Gastrocnemius medialis (tissue), 4 donors: ENCODE measurements at regions not wholly inside any gene's neighbourhood (a gene's known extent, or its start where the extent isn't known, plus 50 kb on each side); places are given as distances from the start of the nearest gene placed in this dataset.
"Not testable (repeated sequence)": the region's sequence is repeated elsewhere in the genome, so short reads cannot be mapped to it uniquely, and the experiment has no call there.

ENCODE experiments used
- ATAC-seq, 2 donors: fragments of 150-250 bp; one replicate each; pipeline ENCODE4 v1.9.1; 2016
- DNase-seq, 2 donors: peaks; one replicate each; pipeline ENCODE4 v3.0.0-alpha.2; 2019
- H3K27ac ChIP-seq, 4 donors: fragments of 200-600 bp; sonication (generic); 1 replicate in 1 of 4; 2 replicates in 3 of 4; pipeline ENCODE4 v1.5.1; 2016 to 2018; ENCODE audit warnings: mild to moderate bottlenecking in 2 of 4, moderate library complexity in 1 of 4
- H3K27me3 ChIP-seq, 3 donors: fragments of 200-600 bp; sonication (generic) in 2 of 3; 1 replicate in 1 of 3; 2 replicates in 2 of 3; pipeline versions ENCODE4 v1.5.1 to v1.6.0; 2016 to 2019; ENCODE audit warnings: mild to moderate bottlenecking in 1 of 3, moderate library complexity in 1 of 3
- H3K36me3 ChIP-seq, 2 donors: fragments of 200-600 bp; sonication (generic) in 1 of 2; one replicate each; pipeline ENCODE4 v1.5.1; 2017 to 2018
- H3K4me1 ChIP-seq, 2 donors: fragments of 200-600 bp; sonication (generic) in 1 of 2; one replicate each; pipeline ENCODE4 v1.5.1; 2016 to 2017; ENCODE audit warnings: mild to moderate bottlenecking in 2 of 2
- H3K4me3 ChIP-seq, 4 donors: fragments of 200-600 bp; sonication (generic) in 3 of 4; 1 replicate in 1 of 4; 2 replicates in 3 of 4; pipeline ENCODE4 v1.5.1; 2016 to 2019; ENCODE audit warnings: mild to moderate bottlenecking in 2 of 4
- H3K9me3 ChIP-seq, 3 donors: fragments of 200-600 bp; sonication (generic) in 2 of 3; 1 replicate in 1 of 3; 2 replicates in 2 of 3; pipeline ENCODE4 v1.5.1; 2016 to 2019
- CTCF ChIP-seq, 5 experiments: fragments of 450-650 bp in 3 of 5; fragments of 200-600 bp in 2 of 5; sonication (generic) in 2 of 5; IDR thresholded peaks in 4 of 5; conservative IDR thresholded peaks in 1 of 5; 1 replicate in 4 of 5; 2 replicates in 1 of 5; pipeline ENCODE4 v1.5.1; 2016 to 2019; ENCODE audit warnings: antibody characterized with exemption in 5 of 5, mild to moderate bottlenecking in 3 of 5, moderate library complexity in 3 of 5
- POLR2A ChIP-seq, 2 donors: fragments of 450-650 bp; IDR thresholded peaks; one replicate each; pipeline ENCODE4 v1.6.1; 2017; ENCODE audit warnings: antibody characterized with exemption in 2 of 2, mild to moderate bottlenecking in 2 of 2, moderate library complexity in 2 of 2
- in situ Hi-C, 4 donors: fragments of 200-750 bp; cut with MboI; loops; one replicate each; pipeline versions ENCODE4 v1.15.0 to v1.8.0; 2017; ENCODE audit warnings: low sequenced_read_pairs in 4 of 4
- intact Hi-C: fragments of 100-400 bp; cut with DNase I; formaldehyde crosslinking; loops from one replicate; pipeline ENCODE4 v1.15.1; 2023; ENCODE audit warnings: low total_unique reads

DNA sequence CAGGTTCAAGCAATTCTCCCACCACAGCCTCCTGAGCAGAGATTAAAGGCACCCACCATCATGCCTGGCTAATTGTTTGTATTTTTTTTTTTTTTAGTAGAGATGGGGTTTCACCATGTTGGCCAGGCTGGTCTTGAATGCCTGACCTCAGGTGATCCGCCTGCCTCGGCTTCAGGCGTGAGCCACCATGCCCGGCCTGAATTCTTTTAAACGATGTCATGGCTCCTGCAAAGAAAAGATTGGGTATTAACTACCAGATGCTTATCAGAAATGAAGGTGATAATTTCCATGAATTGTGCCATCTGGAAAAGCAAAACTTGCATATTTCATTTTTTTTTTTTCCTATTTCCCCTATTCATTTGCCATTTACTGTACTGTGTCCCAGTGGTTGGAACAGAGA is 195.7 kb upstream of the IGFBP7 start:
- intact Hi-C loops (no loop called here), in situ Hi-C loops (loop anchor here in 1 of 4 donors (25.0 kb wide), 1 partner anchor 106 kb away; no protein-coding TSS in a partner anchor)
- Histone ChIP-seq H3K27ac (no peak overlapping the region), H3K4me1 (no peaks in the 10 kb centered on the region), H3K36me3 (no peaks in the 10 kb centered on the region), H3K27me3 (no peaks in the 10 kb centered on the region), H3K9me3 (no peaks in the 10 kb centered on the region), H3K4me3 (no peak overlapping the region)
- ATAC-seq (no peak), DNase-seq (no peak)
- TF ChIP-seq CTCF (IDR thresholded peaks at IDR 0.05 in 4 of 5, conservative IDR thresholded peaks at IDR 0.05 in 1 of 5) (no peak), POLR2A (IDR thresholded peaks at IDR 0.05) (no peak)

GRCh38 chr4:57303012-57303751 is 193.0 kb upstream of the IGFBP7 start:
- Histone ChIP-seq H3K27ac (no peak overlapping the region), H3K4me1 (no peaks in the 10 kb centered on the region), H3K27me3 (no peaks in the 10 kb centered on the region), H3K9me3 (no peaks in the 10 kb centered on the region), H3K36me3 (no peaks in the 10 kb centered on the region), H3K4me3 (no peak overlapping the region)
- ATAC-seq (no peak), DNase-seq (no peak)
- intact Hi-C loops, result no loop called here
- TF ChIP-seq POLR2A (IDR thresholded peaks at IDR 0.05) (no peak), CTCF (IDR thresholded peaks at IDR 0.05 in 4 of 5, conservative IDR thresholded peaks at IDR 0.05 in 1 of 5) (no peak)
- in situ Hi-C loops, result loop anchor here in 1 of 4 donors (25.0 kb wide), 1 partner anchor 109 kb away; no protein-coding TSS in a partner anchor

DNA sequence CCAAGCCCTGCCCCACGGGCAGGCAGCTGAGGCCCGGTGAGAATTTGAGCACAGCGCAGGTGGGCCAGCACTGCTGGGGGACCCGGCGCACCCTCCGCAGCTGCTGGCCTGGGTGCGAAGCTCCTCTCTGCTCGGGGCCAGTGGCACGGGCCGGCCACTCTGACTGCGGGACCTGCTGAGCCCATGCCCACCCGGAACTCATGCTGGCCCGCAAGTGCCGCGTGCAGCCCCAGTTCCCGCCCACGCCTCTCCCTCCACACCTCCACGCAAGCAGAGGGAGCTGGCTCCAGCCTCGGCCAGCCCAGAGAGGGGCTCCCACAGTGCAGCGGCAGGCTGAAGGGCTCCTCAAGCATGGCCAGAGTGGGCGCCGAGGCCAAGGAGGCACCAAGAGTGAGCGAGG is 190.1 kb upstream of the IGFBP7 start:
- DNase-seq, H3K27ac ChIP-seq, H3K36me3 ChIP-seq, H3K9me3 ChIP-seq, H3K4me3 ChIP-seq, H3K4me1 ChIP-seq, ATAC-seq, H3K27me3 ChIP-seq, intact Hi-C loops: not testable (repeated sequence)
- in situ Hi-C loops, result loop anchor here in 1 of 4 donors (25.0 kb wide), 1 partner anchor 112 kb away; no protein-coding TSS in a partner anchor

GRCh38 chr4:57291911-57292310 is 181.7 kb upstream of the IGFBP7 start:
- TF ChIP-seq POLR2A (IDR thresholded peaks at IDR 0.05) (no peak), CTCF (IDR thresholded peaks at IDR 0.05 in 4 of 5, conservative IDR thresholded peaks at IDR 0.05 in 1 of 5) (no peak)
- Histone ChIP-seq H3K4me3 (no peak overlapping the region), H3K36me3 (no peaks in the 10 kb centered on the region), H3K27me3 (no peaks in the 10 kb centered on the region), H3K27ac (no peak overlapping the region), H3K4me1 (no peaks in the 10 kb centered on the region), H3K9me3 (no peaks in the 10 kb centered on the region)
- in situ Hi-C loops, result no loop called here
- ATAC-seq (no peak), DNase-seq (no peak)
- intact Hi-C loops, result no loop called here

GRCh38 chr4:57287687-57288604 is 177.8 kb upstream of the IGFBP7 start:
- no peak overlapping the region for H3K4me3 ChIP-seq
- no peaks in the 10 kb centered on the region for H3K4me1 ChIP-seq
- intact Hi-C loops (no loop called here), in situ Hi-C loops (no loop called here)
- TF ChIP-seq POLR2A (IDR thresholded peaks at IDR 0.05) (no peak), CTCF (IDR thresholded peaks at IDR 0.05 in 4 of 5, conservative IDR thresholded peaks at IDR 0.05 in 1 of 5) (no peak)
- no peak overlapping the region for H3K27ac ChIP-seq
- H3K27me3 ChIP-seq, result no peaks in the 10 kb centered on the region
- H3K9me3 ChIP-seq, result no peaks in the 10 kb centered on the region
- DNase-seq (no peak), ATAC-seq (no peak)
- no peaks in the 10 kb centered on the region for H3K36me3 ChIP-seq
